Liver (tissue), 8 donors: ENCODE measurements at regions not wholly inside any gene's neighbourhood (a gene's known extent, or its start where the extent isn't known, plus 50 kb on each side); places are given as distances from the start of the nearest gene placed in this dataset.

ENCODE experiments used
- DNase-seq: peaks from one replicate; pipeline ENCODE4 v3.0.0-alpha.2; 2017; ENCODE audit warnings: low spot score
- H3K27ac ChIP-seq, 2 donors: one replicate each; pipeline ENCODE4 v1.7.0; 2013; ENCODE audit warnings: inconsistent platforms in 2 of 2, low read length in 2 of 2, control low read depth in 1 of 2, low read depth in 1 of 2, mild to moderate bottlenecking in 1 of 2
- H3K27me3 ChIP-seq, 4 donors: one replicate each; pipeline versions ENCODE4 v1.6.1 to v1.7.0; 2013; ENCODE audit warnings: low read length in 3 of 4, inconsistent platforms in 1 of 4, mild to moderate bottlenecking in 1 of 4, moderate library complexity in 1 of 4; ENCODE audit not compliant: control insufficient read depth in 4 of 4, insufficient read depth in 4 of 4
- H3K36me3 ChIP-seq, 4 donors: one replicate each; pipeline versions ENCODE4 v1.6.1 to v1.7.0; 2013; ENCODE audit warnings: low read length in 3 of 4, mild to moderate bottlenecking in 3 of 4, low read depth in 1 of 4, moderate library complexity in 1 of 4; ENCODE audit not compliant: control insufficient read depth in 4 of 4, insufficient read depth in 3 of 4
- H3K4me1 ChIP-seq, 4 donors: one replicate each; pipeline versions ENCODE4 v1.6.1 to v1.7.0; 2013; ENCODE audit warnings: low read length in 3 of 4, mild to moderate bottlenecking in 3 of 4, moderate library complexity in 1 of 4; ENCODE audit not compliant: control insufficient read depth in 4 of 4, insufficient read depth in 4 of 4
- H3K4me3 ChIP-seq, 3 donors: one replicate each; pipeline versions ENCODE4 v1.6.1 to v1.7.0; 2013; ENCODE audit warnings: low read length in 3 of 3, control low read depth in 1 of 3, low read depth in 1 of 3, mild to moderate bottlenecking in 1 of 3
- H3K9ac ChIP-seq, 2 donors: one replicate each; pipeline ENCODE4 v1.7.0; 2013; ENCODE audit warnings: low read length in 2 of 2, mild to moderate bottlenecking in 2 of 2, moderate library complexity in 2 of 2, control low read depth in 1 of 2, low read depth in 1 of 2
- H3K9me3 ChIP-seq, 4 donors: one replicate each; pipeline versions ENCODE4 v1.6.1 to v1.7.0; 2013; ENCODE audit warnings: low read length in 3 of 4; ENCODE audit not compliant: control insufficient read depth in 4 of 4
- ATF3 ChIP-seq: IDR thresholded peaks from 2 replicates; pipeline ENCODE4 v1.6.1; 2016; ENCODE audit warnings: antibody characterized with exemption
- CTCF ChIP-seq: fragments of 150-350 bp; IDR thresholded peaks from 2 replicates; pipeline ENCODE4 v1.5.1; 2017; ENCODE audit warnings: improper control_type of control experiment, low read depth, low read length; ENCODE audit not compliant: missing input control
- EGR1 ChIP-seq, 2 donors: IDR thresholded peaks; 2 replicates each; pipeline ENCODE4 v1.6.1; 2016 to 2018; ENCODE audit warnings: antibody characterized with exemption in 2 of 2, low read depth in 2 of 2
- FOXA1 ChIP-seq: IDR thresholded peaks from 2 replicates; pipeline ENCODE4 v1.6.1; 2016; ENCODE audit warnings: antibody characterized with exemption
- FOXA2 ChIP-seq: IDR thresholded peaks from 2 replicates; pipeline ENCODE4 v1.6.1; 2016; ENCODE audit warnings: antibody characterized with exemption
- GABPA ChIP-seq, 2 donors: IDR thresholded peaks in 1 of 2; conservative IDR thresholded peaks in 1 of 2; 2 replicates each; pipeline ENCODE4 v1.6.1; 2016; ENCODE audit warnings: antibody characterized with exemption in 2 of 2, mild to moderate bottlenecking in 1 of 2, moderate library complexity in 1 of 2
- HNF4A ChIP-seq, 2 donors: conservative IDR thresholded peaks; 2 replicates each; pipeline ENCODE4 v1.6.1; 2016; ENCODE audit warnings: antibody characterized with exemption in 2 of 2, mild to moderate bottlenecking in 2 of 2
- HNF4G ChIP-seq: IDR thresholded peaks from 2 replicates; pipeline ENCODE4 v1.6.1; 2016; ENCODE audit warnings: antibody characterized with exemption
- JUND ChIP-seq, 2 donors: IDR thresholded peaks; 2 replicates each; pipeline ENCODE4 v1.6.1; 2016; ENCODE audit warnings: antibody characterized with exemption in 2 of 2
- NR2F2 ChIP-seq: IDR thresholded peaks from 2 replicates; pipeline ENCODE4 v1.6.1; 2016; ENCODE audit warnings: antibody characterized with exemption
- RAD21 ChIP-seq, 2 donors: IDR thresholded peaks; 2 replicates each; pipeline ENCODE4 v1.6.1; 2016; ENCODE audit warnings: antibody characterized with exemption in 2 of 2, mild to moderate bottlenecking in 2 of 2
- REST ChIP-seq: IDR thresholded peaks from 2 replicates; pipeline ENCODE4 v1.6.1; 2016; ENCODE audit warnings: antibody characterized with exemption, mild to moderate bottlenecking
- RXRA ChIP-seq, 2 donors: IDR thresholded peaks; 2 replicates each; pipeline ENCODE4 v1.6.1; 2017 to 2018; ENCODE audit warnings: antibody characterized with exemption in 2 of 2, mild to moderate bottlenecking in 1 of 2
- SP1 ChIP-seq: IDR thresholded peaks from 2 replicates; pipeline ENCODE4 v1.6.1; 2018; ENCODE audit warnings: antibody characterized with exemption, mild to moderate bottlenecking
- YY1 ChIP-seq: IDR thresholded peaks from 2 replicates; pipeline ENCODE4 v1.6.1; 2016; ENCODE audit warnings: antibody characterized with exemption, mild to moderate bottlenecking
- ZBTB33 ChIP-seq: IDR thresholded peaks from 2 replicates; pipeline ENCODE4 v1.6.1; 2016; ENCODE audit warnings: antibody characterized with exemption
- WGBS: extraction: QIAGEN DNeasy Blood & Tissue Kit; methylation state at CpG from one replicate; pipeline ENCODE4 v1.1.7; 2013; 5-methylcytosine and 5-hydroxymethylcytosine counted together
- donor health status: healthy.
- donor health status: healthy.
- donor health status: healthy.
- donor health status: healthy.
- donor health status: healthy.

GRCh38 chr5:158506648-158507047, 593.1 kb downstream of the EBF1 start (continued):
- TF ChIP-seq REST (no peak), HNF4G (no peak)

GRCh38 chr5:158502686-158503085, 597.0 kb downstream of the EBF1 start:
- DNase-seq: no peak
- Histone ChIP-seq H3K4me1 (peaks cover 0 to 18% (median 14%) of the 10 kb centered on the region in 4 donors), H3K27me3 (no peaks in the 10 kb centered on the region), H3K27ac (no peak overlapping the region), H3K9ac (no peak overlapping the region), H3K9me3 (peaks cover 0 to 3% (median 0%) of the 10 kb centered on the region in 4 donors), H3K4me3 (no peak overlapping the region), H3K36me3 (no peaks in the 10 kb centered on the region)
- TF ChIP-seq ZBTB33 (no peak), JUND (IDR thresholded peaks at IDR 0.05) (no peak), GABPA (IDR thresholded peaks at IDR 0.05 in 1 of 2, conservative IDR thresholded peaks at IDR 0.05 in 1 of 2) (no peak), HNF4G (no peak), EGR1 (IDR thresholded peaks at IDR 0.05; ENCODE audit: low read depth in 2 of 2) (no peak), ATF3 (no peak), YY1 (no peak), FOXA2 (no peak), RAD21 (IDR thresholded peaks at IDR 0.05) (no peak), FOXA1 (no peak), RXRA (IDR thresholded peaks at IDR 0.05) (no peak)
- 77% methylated on average over 5 of the region's 5 CpGs for WGBS

- WGBS: 58% methylated on average over 6 of the region's 6 CpGs
- Histone ChIP-seq H3K4me1 (peaks cover 0 to 18% (median 14%) of the 10 kb centered on the region in 4 donors), H3K27me3 (no peaks in the 10 kb centered on the region), H3K4me3 (no peak overlapping the region), H3K27ac (no peak overlapping the region), H3K9ac (no peak overlapping the region), H3K9me3 (no peaks in the 10 kb centered on the region), H3K36me3 (no peaks in the 10 kb centered on the region)
- no peak for DNase-seq
- peak; percentile 34 to 48 for TF ChIP-seq RXRA (IDR thresholded peaks at IDR 0.05)
- TF ChIP-seq SP1: peak; percentile 68
- TF ChIP-seq HNF4G: peak; percentile 59
- peak; percentile 94 to 95 for TF ChIP-seq HNF4A (conservative IDR thresholded peaks at IDR 0.05)
- peak in 1 of 2 donors; percentile 15 for TF ChIP-seq JUND (IDR thresholded peaks at IDR 0.05)
- no peak for TF ChIP-seq FOXA2
- TF ChIP-seq RAD21 (IDR thresholded peaks at IDR 0.05): peak; percentile 30 to 37
- TF ChIP-seq YY1: peak; percentile 31
- no peak for TF ChIP-seq REST
- TF ChIP-seq CTCF: no peak
- TF ChIP-seq NR2F2: no peak
Measured at GRCh38 chr5:158499892-158500418, 599.8 kb downstream of the EBF1 start.
